GM11168 (cell line): ENCODE measurements at regions not wholly inside any gene's neighbourhood (a gene's known extent, or its start where the extent isn't known, plus 50 kb on each side); places are given as distances from the start of the nearest gene placed in this dataset.

ENCODE experiments used
- in situ Hi-C: fragments of 300-500 bp; cut with MboI; formaldehyde crosslinking; loops from one replicate; pipeline ENCODE4 v1.12.0; 2022; ENCODE audit warnings: low sequenced_read_pairs; ENCODE audit not compliant: unreplicated experiment

DNA sequence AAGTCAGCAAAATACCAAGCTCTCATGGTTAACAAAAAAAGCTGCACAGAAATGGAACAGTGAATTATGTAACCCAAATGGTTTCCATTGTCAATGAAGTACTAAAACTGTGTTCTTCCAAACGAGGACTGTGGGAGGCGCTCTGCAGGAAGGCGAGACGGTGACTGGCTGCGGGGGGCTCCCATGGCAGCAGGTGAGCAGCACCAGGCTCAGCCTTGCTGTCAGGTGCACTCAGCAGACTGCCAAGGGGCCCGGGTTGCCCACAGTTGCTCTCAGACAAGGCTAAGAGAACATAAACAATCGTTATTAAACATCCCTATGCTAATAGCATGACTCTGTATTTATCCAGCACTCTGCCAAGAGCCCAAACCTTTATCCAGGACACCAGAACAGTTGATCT is 630.3 kb upstream of the ARID1B start:
- in situ Hi-C loops = no loop called here

DNA sequence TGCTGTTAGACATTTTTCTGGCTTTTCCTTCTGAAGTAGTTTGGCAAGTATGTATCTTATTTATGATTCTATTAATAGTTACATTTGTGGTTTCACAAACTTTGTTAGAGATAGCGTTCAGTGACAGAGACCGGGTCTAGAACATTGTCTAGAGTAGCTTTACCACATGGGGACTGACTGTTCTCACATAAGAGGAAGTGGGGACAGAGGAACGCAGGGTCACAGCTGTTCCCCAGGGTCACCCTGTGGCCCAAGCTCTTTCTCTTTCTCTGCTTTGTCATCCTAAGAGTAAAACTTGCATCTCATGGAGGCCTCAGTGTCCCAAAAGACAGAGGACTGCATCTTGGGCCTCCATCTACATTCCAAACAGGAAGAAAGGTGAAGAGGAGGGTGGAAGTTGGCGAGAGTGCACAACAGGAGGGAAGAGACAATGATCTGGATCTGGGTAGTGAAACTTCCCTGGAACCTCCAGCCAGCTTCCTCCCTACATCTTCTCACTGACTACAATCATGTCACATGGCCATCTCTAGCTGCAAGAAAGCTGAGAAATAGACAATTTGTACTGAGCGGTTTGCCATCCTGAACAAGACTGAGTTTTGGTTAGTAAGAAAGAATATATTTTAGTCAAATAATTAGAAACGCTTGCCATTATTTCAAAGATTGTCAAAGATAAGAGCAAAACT is 645.8 kb upstream of the ARID1B start:
- in situ Hi-C loops = no loop called here

DNA sequence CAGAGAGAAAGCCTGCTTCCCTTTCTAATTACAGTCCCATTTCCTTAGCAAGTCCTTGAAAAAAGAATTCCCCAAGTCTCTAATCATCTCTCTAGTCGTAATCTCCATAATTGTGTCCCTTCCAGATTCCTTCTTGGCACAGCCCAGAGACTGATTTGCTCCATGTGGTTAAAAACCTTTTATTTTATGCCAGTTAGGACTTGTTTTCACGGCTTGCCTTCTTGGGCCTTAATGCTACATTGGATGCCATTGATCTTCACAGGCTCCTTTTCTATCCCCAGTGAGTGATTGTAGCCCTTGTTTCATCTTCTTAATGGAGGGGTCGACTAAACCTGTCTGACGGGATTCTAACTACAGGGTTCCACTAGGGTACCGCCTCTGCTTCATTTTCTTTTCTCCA is 650.6 kb upstream of the ARID1B start:
- in situ Hi-C loops = no loop called here

DNA sequence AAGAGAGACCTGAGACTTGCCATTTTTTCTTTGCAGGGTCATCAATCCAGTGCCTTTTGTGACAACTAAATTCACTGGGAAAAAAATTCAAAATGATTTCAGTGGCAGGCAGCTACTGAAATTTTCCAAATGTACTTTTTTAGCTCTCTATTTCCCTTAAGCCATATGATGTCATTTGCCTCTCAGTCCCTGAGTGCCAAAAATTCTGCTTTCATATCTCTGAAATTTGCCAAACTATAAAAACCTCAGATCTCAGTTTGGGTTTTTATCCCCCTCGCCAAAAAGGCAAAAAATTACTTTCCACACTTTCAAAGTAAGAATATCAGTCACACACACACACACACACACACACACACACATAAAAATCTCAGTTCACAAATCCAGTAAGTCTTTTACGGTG is 651.3 kb upstream of the ARID1B start:
- in situ Hi-C loops = no loop called here

DNA sequence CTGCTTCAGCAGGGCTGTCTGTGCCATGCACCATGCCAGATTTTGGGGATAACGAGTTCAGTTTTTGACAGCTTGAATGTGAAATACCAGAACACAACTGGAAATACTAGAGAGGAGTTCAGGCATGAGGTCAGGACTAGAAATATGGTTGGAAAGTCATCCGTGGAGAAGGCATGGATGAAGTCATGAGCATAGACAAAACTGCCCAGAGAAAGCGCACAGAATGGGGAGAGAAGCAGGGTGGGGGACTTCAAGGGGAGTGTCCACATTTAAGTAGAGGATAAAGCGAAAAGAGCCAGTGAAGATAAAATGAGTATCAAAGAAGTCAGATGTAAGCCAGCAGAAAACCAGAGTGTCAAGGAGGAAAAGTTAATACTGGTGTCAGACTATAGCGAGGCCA is 653.4 kb upstream of the ARID1B start:
- in situ Hi-C loops = no loop called here

DNA sequence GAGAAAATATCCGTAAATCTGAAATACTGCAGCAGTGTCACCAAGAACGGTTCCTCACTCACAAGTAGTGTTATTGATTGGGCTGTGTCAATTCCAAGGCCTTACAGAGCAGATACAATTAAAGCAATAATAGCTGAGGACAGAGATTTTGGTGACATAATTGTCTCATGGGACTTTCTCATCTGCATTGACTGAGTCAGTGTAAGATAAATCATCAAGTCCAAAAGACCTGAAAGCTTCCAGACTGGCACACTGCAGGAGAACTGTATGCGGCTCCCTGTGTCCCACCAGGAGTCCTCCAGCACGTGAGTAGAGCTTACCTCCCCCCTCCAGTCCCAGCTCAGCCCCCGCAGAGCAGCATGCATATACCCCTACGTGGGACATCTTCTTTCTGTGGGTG is 655.2 kb upstream of the ARID1B start:
- in situ Hi-C loops = no loop called here

DNA sequence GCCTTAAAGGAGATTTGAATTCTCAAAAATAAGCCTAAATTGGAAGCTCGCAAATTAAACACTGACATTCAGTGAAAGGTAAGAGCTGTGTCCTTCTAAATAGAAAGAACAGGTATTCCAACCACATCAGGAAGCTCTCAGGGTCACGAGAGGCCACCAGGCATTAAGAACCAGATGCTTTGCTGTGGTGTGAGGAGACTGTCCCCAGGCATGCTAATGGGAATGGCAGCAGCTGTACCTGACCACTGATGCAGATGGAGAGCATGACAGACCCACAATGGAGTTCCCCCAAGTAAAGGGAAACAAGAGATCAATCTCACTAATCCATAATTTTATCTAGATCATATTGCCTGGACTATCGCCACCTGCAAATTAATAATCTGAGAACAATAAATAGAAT is 658.9 kb upstream of the NOX3 start:
- in situ Hi-C loops = no loop called here

DNA sequence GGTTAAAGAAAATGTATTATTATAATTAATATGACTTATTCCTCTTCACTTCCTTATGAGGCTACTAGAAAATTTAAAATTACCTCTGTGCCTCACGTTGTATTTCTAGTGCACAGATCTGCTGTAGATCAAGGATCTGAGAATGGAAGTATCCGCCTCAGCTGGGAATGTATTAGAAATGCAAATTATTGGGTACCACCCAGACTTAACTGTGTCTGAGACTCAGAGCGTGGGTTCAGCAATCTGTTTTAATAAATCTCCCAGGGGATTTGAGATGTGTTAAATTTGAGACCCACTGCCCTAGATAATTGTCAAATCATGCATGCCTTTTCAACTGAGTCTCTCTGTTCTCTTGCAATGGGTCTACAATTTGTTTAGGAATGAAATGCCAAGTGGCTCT is 658.0 kb upstream of the NOX3 start:
- in situ Hi-C loops = no loop called here

DNA sequence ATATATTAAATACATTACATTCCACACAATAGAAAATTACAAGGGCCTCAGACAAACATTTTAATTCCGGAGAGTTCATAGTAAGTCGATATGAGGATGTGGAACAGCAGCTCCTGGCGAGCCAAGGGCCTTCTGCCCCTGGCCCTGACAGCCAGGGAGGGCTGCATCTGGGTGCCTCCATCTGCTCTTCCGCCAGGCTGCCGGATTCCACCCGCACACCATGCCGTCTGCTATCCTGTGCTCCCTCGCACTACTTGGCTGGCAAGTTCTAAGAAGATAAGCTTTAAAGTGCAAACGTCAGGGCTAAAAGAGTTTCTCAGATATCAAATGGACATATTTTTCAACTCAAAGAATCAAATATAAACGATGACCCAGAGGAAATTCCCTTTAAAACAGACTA is 656.3 kb upstream of the NOX3 start:
- in situ Hi-C loops = no loop called here

DNA sequence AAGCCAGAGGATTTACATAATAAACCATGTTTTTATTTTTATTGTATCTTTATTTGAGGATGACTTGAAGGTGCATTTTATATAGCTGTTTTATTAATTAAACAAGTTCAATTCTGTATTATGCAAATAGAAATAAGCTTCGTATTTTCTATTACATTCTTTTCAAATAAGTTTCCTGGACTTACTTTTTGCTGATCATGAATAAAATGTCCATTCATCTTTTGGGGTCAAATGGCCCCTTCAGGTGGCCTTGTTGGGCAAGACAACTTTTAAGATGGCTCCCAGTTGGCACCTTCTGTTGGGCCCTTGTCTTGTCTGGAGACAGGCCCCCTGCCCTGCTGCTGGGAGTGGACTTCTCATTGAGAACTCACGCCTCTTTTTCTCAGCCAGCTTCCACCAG is 654.6 kb upstream of the NOX3 start:
- in situ Hi-C loops = no loop called here

DNA sequence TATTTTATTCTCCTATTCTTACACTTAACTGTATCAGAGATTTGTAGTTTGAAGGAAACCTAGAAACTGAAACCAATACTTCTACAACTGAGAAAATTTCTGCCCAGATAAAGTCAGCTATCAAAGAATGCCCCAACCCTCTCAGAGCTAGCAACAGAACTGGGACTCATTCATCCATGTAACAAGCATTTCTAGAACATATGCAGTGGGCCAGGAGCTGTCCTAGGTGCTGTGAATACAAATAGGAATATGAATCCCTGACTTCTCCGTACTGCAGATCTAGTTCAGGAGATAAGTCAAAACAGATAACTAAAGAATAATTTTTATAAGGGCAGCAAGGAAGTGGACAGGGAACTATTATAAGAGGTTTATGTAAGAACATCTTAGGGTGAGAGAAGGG is 654.1 kb upstream of the NOX3 start:
- in situ Hi-C loops = no loop called here

DNA sequence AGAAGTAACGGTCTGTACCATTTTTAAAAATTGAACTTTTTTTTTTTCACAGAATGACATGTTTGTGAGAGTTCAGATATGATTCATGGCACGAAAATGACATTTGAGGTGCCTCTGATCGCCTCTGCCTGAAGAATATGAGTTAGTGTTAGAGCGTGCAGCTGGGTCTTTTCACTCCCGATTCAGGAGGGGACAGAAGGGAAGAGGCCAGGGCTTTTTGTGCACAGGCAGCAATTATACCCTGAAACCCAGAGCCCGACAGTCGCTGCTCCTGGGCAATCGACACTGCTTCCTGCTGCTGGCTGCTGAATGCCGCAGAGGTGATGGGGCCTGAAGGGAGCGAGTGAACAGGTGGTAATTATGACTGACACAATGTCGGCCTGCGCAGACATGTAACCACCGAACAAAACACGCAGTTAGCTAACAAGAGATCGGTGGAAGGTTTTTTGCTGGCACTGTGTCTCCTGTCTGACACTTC is 652.0 kb upstream of the NOX3 start:
- in situ Hi-C loops = no loop called here

DNA sequence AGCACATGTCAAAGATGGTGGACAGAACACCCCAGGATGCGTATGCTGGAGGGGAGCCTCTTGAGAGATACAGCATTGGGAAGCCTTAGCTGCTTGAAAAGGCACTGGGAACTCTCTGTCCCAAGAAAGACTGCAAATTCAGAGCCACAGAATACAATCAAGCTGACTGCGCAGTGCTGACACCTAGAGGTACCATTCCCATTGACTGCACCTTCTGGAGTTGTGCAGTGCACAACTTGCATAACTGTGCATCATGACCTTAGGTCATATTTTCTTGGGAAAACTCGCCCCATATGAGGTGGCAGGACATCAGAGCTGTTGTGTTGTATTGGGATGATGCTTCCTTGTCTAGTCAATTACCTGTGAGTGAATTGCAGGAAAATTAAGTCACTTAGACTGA is 646.5 kb upstream of the NOX3 start:
- in situ Hi-C loops = no loop called here

DNA sequence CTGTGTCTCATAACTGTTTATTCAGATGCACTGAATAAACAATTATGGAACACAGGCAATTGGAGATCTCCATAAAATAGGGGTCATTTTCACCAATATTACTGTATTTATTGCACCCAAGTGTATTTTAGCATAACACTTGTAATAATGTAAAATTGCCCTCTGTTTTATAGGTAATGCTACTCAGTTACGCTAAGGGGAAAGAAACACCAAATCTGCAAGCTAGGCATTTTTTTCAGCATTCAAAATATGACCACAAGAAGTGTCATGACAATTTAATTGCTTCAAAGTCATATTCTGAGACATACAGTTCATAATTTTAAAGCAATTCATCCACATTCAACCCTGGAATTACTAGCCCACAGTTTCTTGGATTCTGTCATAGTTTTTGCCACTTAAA is 643.2 kb upstream of the NOX3 start:
- in situ Hi-C loops = no loop called here

DNA sequence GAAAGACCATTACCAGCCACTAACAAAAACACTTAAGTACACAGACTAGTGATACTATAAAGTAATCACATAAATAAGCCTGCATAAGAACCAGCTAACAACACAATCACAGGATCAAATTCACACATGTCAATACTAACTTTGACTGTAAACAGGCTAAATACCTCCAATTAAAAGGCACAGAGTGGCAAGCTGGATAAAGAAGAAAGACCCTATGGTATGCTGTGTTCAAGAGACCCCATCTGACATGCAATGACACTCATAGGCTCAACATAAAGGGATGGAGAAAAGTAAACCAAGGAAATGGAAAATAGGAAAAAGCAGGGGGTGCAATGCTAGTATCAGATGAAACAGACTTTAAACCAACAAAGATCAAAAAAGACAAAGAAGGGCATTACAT is 631.8 kb upstream of the NOX3 start:
- in situ Hi-C loops = no loop called here

DNA sequence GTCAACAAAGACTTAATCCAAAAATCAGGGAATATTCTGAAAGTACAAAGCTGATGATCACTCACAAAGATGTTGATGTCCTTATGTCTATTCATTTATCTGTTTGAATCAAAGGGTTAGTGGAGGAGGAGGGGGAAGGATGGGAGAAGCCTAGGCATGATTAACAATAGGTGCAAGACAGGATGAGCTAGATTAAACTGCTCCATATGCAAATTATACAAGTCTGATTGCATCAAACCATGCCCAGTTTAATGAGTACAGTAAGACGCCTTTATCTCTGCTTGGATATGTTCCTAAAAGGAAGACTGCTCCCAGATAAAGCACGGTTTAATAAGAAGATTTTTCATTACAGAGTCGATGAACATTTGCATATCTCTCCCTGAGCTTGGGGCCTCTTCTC is 626.4 kb upstream of the NOX3 start:
- in situ Hi-C loops = no loop called here

DNA sequence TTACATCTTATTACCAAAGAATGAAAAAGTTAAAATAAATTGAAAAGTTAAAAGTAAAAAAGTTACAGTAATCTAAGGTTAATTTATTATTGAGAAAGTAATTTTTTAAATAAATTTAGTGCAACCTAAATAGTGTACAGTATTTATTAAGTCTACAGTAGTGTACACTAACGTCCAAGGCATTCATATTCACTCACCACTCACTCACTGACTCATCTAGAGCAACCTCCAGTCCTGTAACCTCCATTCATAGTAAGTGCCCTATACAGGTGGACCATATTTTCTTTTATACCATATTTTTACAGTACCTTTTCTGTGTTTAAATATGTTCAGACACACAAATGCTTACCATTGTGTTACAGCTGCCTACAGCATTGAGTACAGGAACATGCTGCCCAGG is 624.7 kb upstream of the NOX3 start:
- in situ Hi-C loops = no loop called here

DNA sequence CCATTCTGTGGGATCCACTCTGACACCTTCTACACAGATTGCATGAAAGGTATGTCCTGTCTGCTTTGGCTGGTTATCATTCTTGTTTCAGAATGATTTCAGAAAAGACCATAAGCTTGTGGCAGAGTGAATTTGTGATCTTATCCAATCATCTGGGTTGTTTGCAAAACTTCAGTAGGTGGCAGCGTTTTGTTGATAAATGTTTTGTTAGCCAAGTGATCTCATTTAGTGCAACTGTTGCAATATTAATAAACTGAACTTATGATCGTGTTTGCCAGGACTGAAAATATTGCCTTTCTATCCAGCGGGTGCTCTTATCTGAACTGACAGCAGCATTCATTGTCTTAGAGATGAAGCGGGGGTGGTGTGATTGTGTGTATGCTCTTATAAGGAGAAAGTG is 613.2 kb upstream of the NOX3 start:
- in situ Hi-C loops = no loop called here

DNA sequence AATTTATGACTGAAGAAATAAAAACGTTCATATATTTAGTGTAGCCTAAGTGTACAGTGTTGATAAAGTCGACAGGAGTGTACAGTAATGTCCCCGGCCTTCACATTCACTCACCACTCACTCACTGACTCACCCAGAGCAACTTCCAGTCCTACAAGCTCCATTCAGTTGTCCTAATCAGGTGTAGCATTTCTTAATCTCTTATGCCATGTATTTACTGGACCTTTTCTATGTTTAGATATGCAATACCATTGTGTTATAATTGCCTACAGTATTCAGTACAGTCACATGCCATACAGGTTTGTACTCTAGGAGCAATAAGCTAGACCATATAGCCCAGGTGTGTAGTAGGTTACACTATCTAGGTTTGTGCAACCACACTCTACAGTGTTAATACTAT is 610.2 kb upstream of the NOX3 start:
- in situ Hi-C loops = no loop called here

DNA sequence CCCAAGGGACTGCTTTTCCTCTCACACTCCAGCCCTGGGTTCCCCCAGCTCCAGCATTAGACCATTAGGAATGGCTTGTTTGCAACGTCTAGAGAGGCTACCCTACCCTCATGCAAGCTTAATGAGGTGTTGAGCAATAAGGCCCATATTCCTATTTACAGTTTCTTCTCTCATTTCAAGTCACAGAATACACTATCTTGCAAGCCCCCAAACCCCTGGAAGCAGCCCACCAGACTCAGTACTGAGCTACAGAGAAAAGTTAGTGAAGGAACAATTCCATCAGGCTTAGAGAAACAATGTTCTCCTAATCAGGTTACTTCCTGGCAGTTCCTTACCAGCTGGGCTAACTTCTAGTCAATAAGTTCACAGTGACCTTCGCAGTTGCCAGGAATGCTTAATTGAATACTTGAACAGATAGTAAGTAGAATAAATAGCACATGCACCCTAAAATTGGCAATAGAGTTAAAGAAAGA is 606.5 kb upstream of the NOX3 start:
- in situ Hi-C loops = no loop called here

DNA sequence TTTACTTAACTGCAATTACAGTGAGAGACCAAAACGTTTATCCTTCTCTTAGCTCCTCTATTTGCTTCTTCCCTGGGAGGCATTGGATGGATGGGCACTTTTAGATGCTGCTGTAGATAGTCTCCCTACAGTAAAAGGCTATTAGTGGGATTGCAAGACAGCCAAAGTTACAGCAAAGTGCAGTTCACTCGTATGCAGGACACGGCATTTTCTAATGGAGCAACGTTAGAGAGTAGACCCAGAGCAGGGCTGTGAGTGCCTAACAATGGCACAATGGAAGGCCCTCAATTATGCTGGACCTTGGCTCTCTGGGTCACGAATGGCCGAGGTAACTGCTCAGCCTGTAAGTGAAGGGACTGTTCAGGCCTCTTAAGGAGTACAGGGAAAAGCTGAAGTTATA is 605.8 kb upstream of the NOX3 start:
- in situ Hi-C loops = no loop called here

DNA sequence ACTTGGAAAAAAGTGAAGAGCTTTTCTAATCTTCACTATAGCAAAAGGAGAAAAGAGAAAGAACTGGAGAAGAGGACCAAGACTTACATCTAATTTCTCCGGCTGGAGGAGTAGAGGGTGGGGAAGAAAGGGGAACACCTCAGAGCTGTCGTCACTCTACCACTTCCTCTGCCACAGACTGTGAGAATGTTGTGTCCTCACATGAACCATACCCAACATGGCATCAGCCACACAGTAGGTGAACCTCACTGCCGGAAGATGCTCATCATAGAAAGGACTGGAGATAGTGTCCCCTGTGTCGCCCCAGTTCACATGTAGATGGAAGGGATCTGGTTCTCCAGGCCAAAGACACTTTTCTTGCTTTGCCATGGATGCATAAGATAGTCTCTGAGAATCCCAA is 604.4 kb upstream of the NOX3 start:
- in situ Hi-C loops = no loop called here

DNA sequence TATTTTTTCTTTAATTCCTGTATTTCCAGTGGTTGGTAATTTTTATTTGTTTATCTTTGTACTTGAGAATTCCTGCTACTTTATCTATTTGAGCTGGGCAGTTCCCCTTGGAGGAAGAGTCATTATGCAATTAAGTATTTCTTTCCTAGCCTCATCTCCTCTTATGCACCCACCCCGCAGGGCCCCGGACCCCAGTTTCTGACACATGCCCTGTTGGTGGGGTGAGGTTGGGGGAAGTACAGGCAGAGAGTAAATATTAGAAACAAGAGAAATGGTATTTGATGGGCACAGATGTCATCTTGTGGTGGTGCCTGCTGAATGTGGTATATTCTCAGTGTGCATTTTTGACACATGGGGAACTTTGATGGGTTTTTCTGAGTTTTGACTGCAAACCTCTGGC is 602.7 kb upstream of the NOX3 start:
- in situ Hi-C loops = no loop called here
